Lower leg skin (tissue), 3 donors: ENCODE measurements at regions not wholly inside any gene's neighbourhood (a gene's known extent, or its start where the extent isn't known, plus 50 kb on each side); places are given as distances from the start of the nearest gene placed in this dataset.

Experiments
- CTCF ChIP-seq, 3 donors: fragments of 450-650 bp; IDR thresholded peaks; one replicate each; pipeline ENCODE4 v1.5.1; 2016; ENCODE audit warnings: antibody characterized with exemption in 3 of 3, mild to moderate bottlenecking in 3 of 3, moderate library complexity in 2 of 3
- POLR2A ChIP-seq, 2 donors: fragments of 450-650 bp; IDR thresholded peaks; one replicate each; pipeline ENCODE4 v1.6.1; 2016 to 2017; ENCODE audit warnings: antibody characterized with exemption in 2 of 2, mild to moderate bottlenecking in 1 of 2, moderate library complexity in 1 of 2

- TF ChIP-seq CTCF (IDR thresholded peaks at IDR 0.05) = no peak
- no peak for TF ChIP-seq POLR2A (IDR thresholded peaks at IDR 0.05)
Measured at GRCh38 chr6:8810325-8810724, 375.0 kb upstream of the SLC35B3 start.
